Esophagus muscularis mucosa (tissue), 4 donors: ENCODE measurements at regions not wholly inside any gene's neighbourhood (a gene's known extent, or its start where the extent isn't known, plus 50 kb on each side); places are given as distances from the start of the nearest gene placed in this dataset.

Experiments
- DNase-seq: peaks from one replicate; pipeline ENCODE4 v3.0.0-alpha.2; 2017; ENCODE audit errors: extremely low spot score
- H3K27ac ChIP-seq, 4 donors: fragments of 200-600 bp; sonication (generic); replicated peaks in 1 of 4; 1 replicate in 3 of 4; 2 replicates in 1 of 4; pipeline ENCODE4 v1.5.1; 2016 to 2019; ENCODE audit warnings: mild to moderate bottlenecking in 1 of 4
- H3K27me3 ChIP-seq, 4 donors: fragments of 200-600 bp; sonication (generic); one replicate each; pipeline versions ENCODE4 v1.5.1 to v1.6.0; 2016 to 2019
- H3K36me3 ChIP-seq, 4 donors: fragments of 200-600 bp; sonication (generic); one replicate each; pipeline ENCODE4 v1.5.1; 2016 to 2019
- H3K4me1 ChIP-seq, 4 donors: fragments of 200-600 bp; sonication (generic); one replicate each; pipeline ENCODE4 v1.5.1; 2016 to 2019
- H3K4me3 ChIP-seq, 4 donors: fragments of 200-600 bp; sonication (generic); 1 replicate in 2 of 4; 2 replicates in 2 of 4; pipeline ENCODE4 v1.5.1; 2016 to 2019; ENCODE audit warnings: mild to moderate bottlenecking in 4 of 4, moderate library complexity in 1 of 4
- H3K9me3 ChIP-seq, 4 donors: fragments of 200-600 bp; sonication (generic); 1 replicate in 3 of 4; 2 replicates in 1 of 4; pipeline ENCODE4 v1.5.1; 2016 to 2019
- EP300 ChIP-seq: sonication (generic); formaldehyde crosslinking; IDR thresholded peaks from one replicate; pipeline ENCODE4 v1.6.1; 2017; ENCODE audit warnings: antibody characterized with exemption
- POLR2A ChIP-seq: fragments of 450-650 bp; IDR thresholded peaks from one replicate; pipeline ENCODE4 v1.6.1; 2017; ENCODE audit warnings: antibody characterized with exemption, moderate library complexity, mild to moderate bottlenecking, low read depth
- POLR2AphosphoS5 ChIP-seq, 2 donors: sonication (generic); formaldehyde crosslinking; IDR thresholded peaks; one replicate each; pipeline ENCODE4 v1.6.1; 2017; ENCODE audit warnings: antibody characterized with exemption in 2 of 2
- WGBS: methylation state at CpG from one replicate; pipeline ENCODE4 v1.1.5; 2018; 5-methylcytosine and 5-hydroxymethylcytosine counted together
- intact Hi-C: fragments of 100-400 bp; cut with DNase I; formaldehyde crosslinking; loops from one replicate; pipeline ENCODE4 v1.15.1; 2023
- TF ChIP-seq, protein P1 (sequence below), 3 experiments: fragments of 200-600 bp in 2 of 3; fragments of 450-650 bp in 1 of 3; sonication (generic) in 2 of 3; IDR thresholded peaks; one replicate each; pipeline ENCODE4 v1.5.1; 2017 to 2019; ENCODE audit warnings: antibody characterized with exemption in 3 of 3, mild to moderate bottlenecking in 2 of 3, moderate library complexity in 1 of 3

DNA sequence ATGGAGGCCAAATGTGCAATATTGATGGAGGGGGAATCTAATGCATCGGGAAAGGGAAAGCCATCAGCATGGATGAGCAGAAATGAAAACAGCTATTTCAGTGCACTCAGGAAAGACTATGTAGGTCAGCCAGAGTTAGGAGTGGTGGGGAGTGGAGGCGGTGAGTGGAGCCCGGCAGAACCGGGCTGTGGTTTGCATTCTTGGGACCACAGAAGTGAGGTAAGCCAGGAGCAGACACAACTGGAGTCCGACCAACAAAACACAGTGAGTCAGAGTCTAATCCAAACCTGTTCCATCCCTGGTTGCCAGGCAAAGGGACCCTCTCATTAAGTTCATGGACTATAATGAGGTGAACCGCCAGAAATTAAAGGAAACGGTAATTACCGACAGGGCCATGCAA lies 61.1 kb upstream of the RAB12 start:
- Histone ChIP-seq H3K36me3 (no peaks in the 10 kb centered on the region), H3K27me3 (peaks cover 0 to 4% (median 0%) of the 10 kb centered on the region in 4 donors), H3K27ac (no peak overlapping the region), H3K4me1 (no peaks in the 10 kb centered on the region), H3K4me3 (no peak overlapping the region), H3K9me3 (no peaks in the 10 kb centered on the region)
- no peak for DNase-seq
- no peak for TF ChIP-seq EP300
- no peak for TF ChIP-seq POLR2A
- TF ChIP-seq, protein P1, sequence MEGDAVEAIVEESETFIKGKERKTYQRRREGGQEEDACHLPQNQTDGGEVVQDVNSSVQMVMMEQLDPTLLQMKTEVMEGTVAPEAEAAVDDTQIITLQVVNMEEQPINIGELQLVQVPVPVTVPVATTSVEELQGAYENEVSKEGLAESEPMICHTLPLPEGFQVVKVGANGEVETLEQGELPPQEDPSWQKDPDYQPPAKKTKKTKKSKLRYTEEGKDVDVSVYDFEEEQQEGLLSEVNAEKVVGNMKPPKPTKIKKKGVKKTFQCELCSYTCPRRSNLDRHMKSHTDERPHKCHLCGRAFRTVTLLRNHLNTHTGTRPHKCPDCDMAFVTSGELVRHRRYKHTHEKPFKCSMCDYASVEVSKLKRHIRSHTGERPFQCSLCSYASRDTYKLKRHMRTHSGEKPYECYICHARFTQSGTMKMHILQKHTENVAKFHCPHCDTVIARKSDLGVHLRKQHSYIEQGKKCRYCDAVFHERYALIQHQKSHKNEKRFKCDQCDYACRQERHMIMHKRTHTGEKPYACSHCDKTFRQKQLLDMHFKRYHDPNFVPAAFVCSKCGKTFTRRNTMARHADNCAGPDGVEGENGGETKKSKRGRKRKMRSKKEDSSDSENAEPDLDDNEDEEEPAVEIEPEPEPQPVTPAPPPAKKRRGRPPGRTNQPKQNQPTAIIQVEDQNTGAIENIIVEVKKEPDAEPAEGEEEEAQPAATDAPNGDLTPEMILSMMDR (IDR thresholded peaks at IDR 0.05), result no peak
- no peak for TF ChIP-seq POLR2AphosphoS5 (IDR thresholded peaks at IDR 0.05)
- intact Hi-C loops, result no loop called here
- 85% methylated on average over 8 of the region's 8 CpGs for WGBS

DNA sequence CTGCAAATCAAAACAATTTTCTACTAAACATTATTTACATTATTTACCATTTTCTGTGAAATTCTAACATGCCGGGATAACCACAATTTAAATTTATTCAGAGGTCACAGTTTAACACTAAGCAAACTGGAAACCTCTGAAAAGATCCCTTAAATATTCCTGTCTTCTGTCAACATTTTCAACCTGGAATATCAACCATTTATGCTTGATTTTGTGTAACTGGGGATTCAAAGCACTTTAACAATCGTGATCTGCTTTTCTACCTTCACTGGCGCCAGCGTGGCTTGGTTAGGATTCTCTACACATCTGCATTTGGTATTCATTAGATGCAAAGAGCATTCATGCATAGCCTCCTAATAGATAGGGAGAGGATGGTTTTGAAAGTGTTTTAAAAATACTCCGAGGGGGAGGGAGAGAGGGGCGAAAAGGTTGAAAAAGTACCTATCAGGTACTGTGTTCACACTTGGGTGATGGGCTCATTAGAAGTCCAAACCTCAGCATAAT lies 59.9 kb upstream of the RAB12 start:
- Histone ChIP-seq H3K36me3 (no peaks in the 10 kb centered on the region), H3K27ac (no peak overlapping the region), H3K9me3 (no peaks in the 10 kb centered on the region), H3K27me3 (peaks cover 0 to 4% (median 0%) of the 10 kb centered on the region in 4 donors), H3K4me1 (no peaks in the 10 kb centered on the region), H3K4me3 (no peak overlapping the region)
- no peak for DNase-seq
- 81% methylated on average over 6 of the region's 6 CpGs for WGBS
- TF ChIP-seq EP300 (no peak), POLR2A (no peak), POLR2AphosphoS5 (IDR thresholded peaks at IDR 0.05) (no peak)
- TF ChIP-seq, protein P1 (IDR thresholded peaks at IDR 0.05), result no peak
- intact Hi-C loops, result no loop called here

DNA sequence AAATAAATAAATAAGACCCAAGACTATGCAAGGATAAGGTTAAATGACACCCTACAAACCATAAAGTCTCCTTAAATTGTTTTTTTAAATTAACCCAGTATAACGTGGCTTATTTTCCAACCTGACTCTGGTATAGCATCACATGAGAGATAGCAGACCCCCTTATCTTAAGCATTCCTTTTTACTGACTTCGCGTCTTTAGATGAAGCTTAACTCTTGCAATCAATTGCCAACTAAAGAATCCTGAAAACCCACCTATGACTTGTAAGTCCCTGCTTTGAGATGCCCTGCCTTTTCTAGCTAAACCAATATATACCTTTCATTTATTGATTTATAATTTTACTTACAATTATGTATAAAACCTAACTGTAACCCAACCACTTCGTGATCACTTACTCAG lies 57.1 kb upstream of the RAB12 start:
- Histone ChIP-seq H3K9me3 (no peaks in the 10 kb centered on the region), H3K27ac (no peak overlapping the region), H3K36me3 (no peaks in the 10 kb centered on the region), H3K27me3 (peaks cover 0 to 4% (median 0%) of the 10 kb centered on the region in 4 donors), H3K4me1 (no peaks in the 10 kb centered on the region), H3K4me3 (no peak overlapping the region)
- DNase-seq, result no peak
- intact Hi-C loops, result no loop called here
- WGBS, result 84% methylated on average over 4 of the region's 4 CpGs
- no peak for TF ChIP-seq EP300
- TF ChIP-seq, protein P1 (IDR thresholded peaks at IDR 0.05), result no peak
- no peak for TF ChIP-seq POLR2A
- TF ChIP-seq POLR2AphosphoS5 (IDR thresholded peaks at IDR 0.05), result no peak

DNA sequence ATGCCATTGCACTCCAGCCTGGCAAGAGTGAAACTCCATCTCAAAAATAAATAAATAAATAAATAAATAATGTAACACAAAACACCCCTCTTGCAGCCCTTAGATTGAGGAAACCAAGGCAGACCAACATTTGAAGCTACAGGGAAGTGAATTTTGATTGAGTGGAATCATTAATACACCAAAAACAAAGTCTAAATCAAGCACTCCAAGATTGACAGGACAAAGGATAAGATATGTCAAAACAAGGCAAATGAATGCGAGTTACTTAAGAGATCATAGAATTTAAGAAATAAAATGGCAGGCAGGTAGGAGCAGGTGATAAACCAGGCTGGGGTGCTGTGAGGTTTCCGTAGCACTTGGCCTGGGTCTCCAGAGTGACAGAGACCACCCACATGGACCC lies 54.9 kb upstream of the RAB12 start:
- Histone ChIP-seq H3K27me3 (no peaks in the 10 kb centered on the region), H3K36me3 (no peaks in the 10 kb centered on the region), H3K27ac (no peak overlapping the region), H3K9me3 (no peaks in the 10 kb centered on the region), H3K4me3 (no peak overlapping the region), H3K4me1 (no peaks in the 10 kb centered on the region)
- TF ChIP-seq POLR2AphosphoS5 (IDR thresholded peaks at IDR 0.05), result no peak
- TF ChIP-seq POLR2A, result no peak
- TF ChIP-seq EP300, result no peak
- TF ChIP-seq, protein P1 (IDR thresholded peaks at IDR 0.05), result no peak
- WGBS, result 81% methylated on average over 2 of the region's 2 CpGs
- intact Hi-C loops, result no loop called here
- DNase-seq, result no peak

DNA sequence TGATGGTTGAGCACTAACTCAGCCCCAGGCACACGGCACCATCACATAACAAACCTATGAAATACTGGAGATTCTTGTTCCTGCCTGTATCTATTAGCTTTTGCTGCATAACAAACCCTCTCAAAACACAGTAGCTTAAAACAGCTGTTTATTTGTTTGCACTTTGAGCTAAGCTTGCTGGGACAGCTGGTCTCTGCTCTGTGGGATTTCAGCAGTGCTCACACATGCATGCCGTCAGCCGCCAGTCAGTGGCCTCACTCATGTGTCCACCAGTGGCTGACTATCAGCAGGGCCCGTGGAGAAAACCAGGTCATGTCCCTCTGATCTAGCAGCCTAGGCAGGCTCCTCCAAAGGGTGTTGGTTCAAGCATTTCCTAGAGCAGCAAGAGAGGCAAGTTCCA lies 52.8 kb upstream of the RAB12 start:
- 84% methylated on average over 4 of the region's 4 CpGs for WGBS
- Histone ChIP-seq H3K4me3 (no peak overlapping the region), H3K27ac (no peak overlapping the region), H3K9me3 (no peaks in the 10 kb centered on the region), H3K4me1 (peaks cover 0 to under 1% (median 0%) of the 10 kb centered on the region in 4 donors), H3K27me3 (no peaks in the 10 kb centered on the region), H3K36me3 (no peaks in the 10 kb centered on the region)
- intact Hi-C loops, result no loop called here
- TF ChIP-seq POLR2AphosphoS5 (IDR thresholded peaks at IDR 0.05) (no peak), EP300 (no peak), POLR2A (no peak)
- TF ChIP-seq, protein P1 (IDR thresholded peaks at IDR 0.05), result no peak
- DNase-seq, result no peak
